Stimulated activated naive CD4-positive, alpha-beta T cell treated with Interleukin-2 at 50 U/mL for 16 hours (primary cell): ENCODE measurements at regions not wholly inside any gene's neighbourhood (a gene's known extent, or its start where the extent isn't known, plus 50 kb on each side); places are given as distances from the start of the nearest gene placed in this dataset.

Source experiments
- DNase-seq: peaks from one replicate; lab custom pipeline; 2025; lab: John Stamatoyannopoulos, UW

GRCh38 chr10:131631619-131632018, 269.2 kb upstream of the PPP2R2D start:
- DNase-seq: no peak

GRCh38 chr10:131635564-131636015, 265.2 kb upstream of the PPP2R2D start:
- no peak for DNase-seq

- no peak for DNase-seq
Observed at GRCh38 chr10:131636116-131636515, 264.7 kb upstream of the PPP2R2D start.

- DNase-seq: no peak
Observed at GRCh38 chr10:131636841-131637724, 263.7 kb upstream of the PPP2R2D start.

- no peak for DNase-seq
Observed at GRCh38 chr10:131638049-131638879, 262.5 kb upstream of the PPP2R2D start.

- no peak for DNase-seq
Observed at GRCh38 chr10:131638880-131639278, 261.9 kb upstream of the PPP2R2D start.

GRCh38 chr10:131640045-131640644, 260.7 kb upstream of the PPP2R2D start:
- DNase-seq: no peak

- no peak for DNase-seq
Observed at GRCh38 chr10:131641231-131641630, 259.6 kb upstream of the PPP2R2D start.

- DNase-seq: no peak
Observed at GRCh38 chr10:131641898-131642297, 258.9 kb upstream of the PPP2R2D start.

GRCh38 chr10:131642966-131643365, 257.8 kb upstream of the PPP2R2D start:
- DNase-seq: no peak

- DNase-seq: no peak
Observed at GRCh38 chr10:131644289-131644688, 256.5 kb upstream of the PPP2R2D start.

- no peak for DNase-seq
Observed at GRCh38 chr10:131644864-131645658, 255.7 kb upstream of the PPP2R2D start.

GRCh38 chr10:131645756-131646155, 255.1 kb upstream of the PPP2R2D start:
- DNase-seq: no peak

GRCh38 chr10:131646551-131647525, 254.0 kb upstream of the PPP2R2D start:
- no peak for DNase-seq

GRCh38 chr10:131647789-131648188, 253.0 kb upstream of the PPP2R2D start:
- DNase-seq: no peak

GRCh38 chr10:131648386-131649020, 252.3 kb upstream of the PPP2R2D start:
- no peak for DNase-seq

- no peak for DNase-seq
Observed at GRCh38 chr10:131649617-131650016, 251.2 kb upstream of the PPP2R2D start.

- DNase-seq: no peak
Observed at GRCh38 chr10:131650169-131650705, 250.6 kb upstream of the PPP2R2D start.

- no peak for DNase-seq
Observed at GRCh38 chr10:131650771-131651673, 249.8 kb upstream of the PPP2R2D start.
